GM12878 (cell line): ENCODE measurements at regions not wholly inside any gene's neighbourhood (a gene's known extent, or its start where the extent isn't known, plus 50 kb on each side); places are given as distances from the start of the nearest gene placed in this dataset.

ENCODE experiments used
- ATAC-seq: fragments of 200-7000 bp; cut with Tn5 transposase; 3 replicates; pipeline ENCODE4 v1.9.1; 2020; ENCODE audit warnings: mild to moderate bottlenecking, moderate library complexity
- BruUV-seq: library from RNA; stranded (reverse); fragments of 400-500 nt; replicated peaks from 2 replicates; lab custom pipeline; 2021; lab: Mats Ljungman, UMichigan
- CTCF ChIA-PET: fragments of 300-600 bp; sonication (Branson Sonifier 250); formaldehyde crosslinking; extraction: SDS; loops from one replicate; lab custom pipeline; 2021; ENCODE audit warnings: inconsistent platforms; lab: Yijun Ruan, JAX
- POLR2A ChIA-PET: fragments of 350-600 bp; formaldehyde crosslinking; extraction: SDS; loops from one replicate; lab custom pipeline; 2021; ENCODE audit warnings: inconsistent platforms; lab: Charles Lee
- RAD21 ChIA-PET: fragments of 300-600 bp; sonication (Branson Sonifier 250); formaldehyde crosslinking; loops from one replicate; lab custom pipeline; 2023; ENCODE audit warnings: antibody characterized with exemption; ENCODE audit not compliant: unreplicated experiment; lab: Charles Lee
- SMC1A ChIA-PET: fragments of 300-600 bp; sonication (Branson Sonifier 250); formaldehyde crosslinking; loops from one replicate; lab custom pipeline; 2023; ENCODE audit not compliant: unreplicated experiment, uncharacterized antibody; lab: Charles Lee
- DNase-seq: peaks from one replicate; pipeline ENCODE4 v3.0.0-alpha.2; 2011; ENCODE audit warnings: low read depth, low spot score
- FAIRE-seq: peaks from 3 replicates; lab custom pipeline; 2011; peaks lifted over from hg19 to GRCh38; lab: Jason Lieb, UNC
- H2AFZ ChIP-seq: 2 replicates; pipeline ENCODE4 v1.6.0; 2011; ENCODE audit warnings: low read depth, low read length, control low read depth; ENCODE audit not compliant: control insufficient read depth
- H3K27ac ChIP-seq: 2 replicates; pipeline ENCODE4 v1.5.1; 2011; ENCODE audit warnings: control low read depth; ENCODE audit not compliant: control insufficient read depth, insufficient read depth
- H3K27me3 ChIP-seq, 2 experiments: replicated peaks in 1 of 2; 2 replicates each; pipeline versions ENCODE4 v1.6.0 to v1.6.1; 2011; ENCODE audit warnings: low read length in 1 of 2; ENCODE audit not compliant: control insufficient read depth in 2 of 2, insufficient read depth in 2 of 2
- H3K36me3 ChIP-seq, 2 experiments: 2 replicates each; pipeline ENCODE4 v1.5.1; 2011; ENCODE audit warnings: low read length in 1 of 2; ENCODE audit not compliant: control insufficient read depth in 2 of 2, insufficient read depth in 2 of 2
- H3K4me1 ChIP-seq: 2 replicates; pipeline ENCODE4 v1.6.1; 2011; ENCODE audit warnings: mild to moderate bottlenecking, low read length, moderate library complexity, mixed read lengths; ENCODE audit not compliant: control insufficient read depth, insufficient read depth
- H3K4me2 ChIP-seq: 2 replicates; pipeline ENCODE4 v1.6.0; 2011; ENCODE audit warnings: control low read depth; ENCODE audit not compliant: control insufficient read depth, insufficient read depth
- H3K4me3 ChIP-seq: fragments of 200-600 bp; sonication (generic); 2 replicates; pipeline ENCODE4 v1.5.1; 2016
- H3K79me2 ChIP-seq: 2 replicates; pipeline ENCODE4 v1.6.0; 2011; ENCODE audit warnings: low read length; ENCODE audit not compliant: control insufficient read depth, insufficient read depth
- H3K9ac ChIP-seq: 2 replicates; pipeline ENCODE4 v1.8.0; 2011; ENCODE audit warnings: low read length, control low read depth, mixed read lengths; ENCODE audit not compliant: control insufficient read depth, insufficient read depth
- H3K9me3 ChIP-seq: replicated peaks from 3 replicates; pipeline ENCODE4 v1.5.1; 2011; ENCODE audit warnings: mild to moderate bottlenecking, low read length; ENCODE audit not compliant: control insufficient read depth, insufficient read depth
- H4K20me1 ChIP-seq: 2 replicates; pipeline ENCODE4 v1.6.0; 2011; ENCODE audit not compliant: control insufficient read depth, insufficient read depth
- BRCA1 ChIP-seq: IDR thresholded peaks from 2 replicates; pipeline ENCODE4 v1.6.1; 2011; ENCODE audit warnings: low read depth, low read length, improper control_type of control experiment
- CREB1 ChIP-seq: IDR thresholded peaks from 2 replicates; pipeline ENCODE4 v1.6.1; 2012; ENCODE audit warnings: low read depth, mild to moderate bottlenecking, inconsistent platforms
- ESRRA ChIP-seq: IDR thresholded peaks from 2 replicates; pipeline ENCODE4 v1.6.1; 2012; ENCODE audit warnings: mild to moderate bottlenecking, low read length, improper control_type of control experiment
- IRF3 ChIP-seq: fragments of 450-650 bp; IDR thresholded peaks from 2 replicates; pipeline ENCODE4 v1.6.1; 2014; ENCODE audit warnings: mild to moderate bottlenecking
- MYC ChIP-seq: IDR thresholded peaks from 2 replicates; pipeline ENCODE4 v1.6.1; 2011; ENCODE audit warnings: mild to moderate bottlenecking, low read length, moderate library complexity, inconsistent platforms; ENCODE audit not compliant: insufficient read depth, insufficient replicate concordance, insufficient read length, severe bottlenecking
- NFXL1 ChIP-seq: fragments of 450-650 bp; IDR thresholded peaks from 2 replicates; pipeline ENCODE4 v1.6.1; 2017; ENCODE audit warnings: antibody characterized with exemption, mild to moderate bottlenecking, borderline replicate concordance
- NRF1 ChIP-seq: conservative IDR thresholded peaks from 2 replicates; pipeline ENCODE4 v1.6.1; 2011; ENCODE audit warnings: mild to moderate bottlenecking, low read depth, low read length, improper control_type of control experiment
- RAD21 ChIP-seq: IDR thresholded peaks from 2 replicates; pipeline ENCODE4 v1.6.1; 2011; ENCODE audit warnings: mild to moderate bottlenecking, low read depth, low read length, moderate library complexity; ENCODE audit not compliant: insufficient read depth
- RUNX3 ChIP-seq: IDR thresholded peaks from 2 replicates; pipeline ENCODE4 v1.6.1; 2012; ENCODE audit warnings: low read length, inconsistent platforms
- TCF7 ChIP-seq: IDR thresholded peaks from 2 replicates; pipeline ENCODE4 v1.6.1; 2014; ENCODE audit warnings: antibody characterized with exemption, borderline replicate concordance
- ZBTB11 ChIP-seq: fragments of 450-650 bp; formaldehyde crosslinking; IDR thresholded peaks from 2 replicates; pipeline ENCODE4 v1.5.0; 2022; ENCODE audit warnings: mild to moderate bottlenecking, missing genetic modification characterization
- in situ Hi-C: fragments of 300-500 bp; cut with MboI; formaldehyde crosslinking; loops from 9 replicates; pipeline ENCODE4 v1.14.3; 2018; ENCODE audit warnings: mixed read lengths
- intact Hi-C: fragments of 100-400 bp; cut with micrococcal nuclease; formaldehyde crosslinking; loops from one replicate; pipeline ENCODE4 v1.14.2; 2022; ENCODE audit not compliant: unreplicated experiment

GRCh38 chr14:39576736-39577135, 144.5 kb upstream of the FBXO33 start (continued):
- TF ChIP-seq CREB1 (no peak), NRF1 (no peak), NFXL1 (no peak), ESRRA (no peak), IRF3 (no peak), BRCA1 (no peak), ZBTB11 (CRISPR knock-in tag) (no peak)

- Histone ChIP-seq H3K27ac (no peak overlapping the region), H3K27me3 (no peaks in the 10 kb centered on the region), H3K36me3 (no peaks in the 10 kb centered on the region), H4K20me1 (no peaks in the 10 kb centered on the region), H3K79me2 (no peaks in the 10 kb centered on the region), H3K9ac (no peak overlapping the region), H3K9me3 (no peaks in the 10 kb centered on the region), H2AFZ (no peak overlapping the region), H3K4me3 (no peak overlapping the region), H3K4me2 (no peak overlapping the region), H3K4me1 (no peaks in the 10 kb centered on the region)
- in situ Hi-C loops = no loop called here
- RAD21 ChIA-PET = no interaction called here
- FAIRE-seq = no peak
- no peak for DNase-seq
- intact Hi-C loops = loop anchor here (10.0 kb wide), 2 partner anchors 379 to 409 kb away; no protein-coding TSS in a partner anchor
- BruUV-seq = no TSS peak
- ATAC-seq = no peak
- no peak for TF ChIP-seq TCF7
- no peak for TF ChIP-seq RUNX3
- TF ChIP-seq RAD21 = 0 out of 2 replicates have a peak, but pooled peaks have one; percentile 12
- no peak for TF ChIP-seq MYC
- POLR2A ChIA-PET = no interaction called here
- CTCF ChIA-PET = interaction anchor here (0.6 kb wide), 1 partner anchor 97 kb away, joined by 3 read pairs; no protein-coding TSS in a partner anchor
- SMC1A ChIA-PET = interaction anchor here (1.0 kb wide), 1 partner anchor 137 kb away, joined by 3 read pairs; no protein-coding TSS in a partner anchor
These were observed 144.0 kb upstream of the FBXO33 start for GRCh38 chr14:39576258-39576657.
